Ishikawa (cell line): ENCODE measurements at regions not wholly inside any gene's neighbourhood (a gene's known extent, or its start where the extent isn't known, plus 50 kb on each side); places are given as distances from the start of the nearest gene placed in this dataset.

Experiments
- CEBPB ChIP-seq: IDR thresholded peaks from 2 replicates; pipeline ENCODE4 v1.6.1; 2012
- CREB1 ChIP-seq: IDR thresholded peaks from 2 replicates; pipeline ENCODE4 v1.6.1; 2012; ENCODE audit warnings: low read depth
- EGR1 ChIP-seq: IDR thresholded peaks from 2 replicates; pipeline ENCODE4 v1.6.1; 2012
- EP300 ChIP-seq: IDR thresholded peaks from 2 replicates; pipeline ENCODE4 v1.6.1; 2012; ENCODE audit warnings: borderline replicate concordance
- FOXM1 ChIP-seq: IDR thresholded peaks from 2 replicates; pipeline ENCODE4 v1.6.1; 2012; ENCODE audit warnings: low read depth, borderline replicate concordance
- MAX ChIP-seq: IDR thresholded peaks from 2 replicates; pipeline ENCODE4 v1.6.1; 2012
- NFIC ChIP-seq: IDR thresholded peaks from 2 replicates; pipeline ENCODE4 v1.6.1; 2012
- RAD21 ChIP-seq: IDR thresholded peaks from 2 replicates; pipeline ENCODE4 v1.6.1; 2012; ENCODE audit warnings: low read depth
- REST ChIP-seq: IDR thresholded peaks from 2 replicates; pipeline ENCODE4 v1.6.1; 2012; ENCODE audit warnings: low read depth, mild to moderate bottlenecking
- TAF1 ChIP-seq: IDR thresholded peaks from 2 replicates; pipeline ENCODE4 v1.6.1; 2012; ENCODE audit warnings: low read depth, mild to moderate bottlenecking
- TCF12 ChIP-seq: IDR thresholded peaks from 2 replicates; pipeline ENCODE4 v1.6.1; 2012; ENCODE audit warnings: low read depth
- TEAD4 ChIP-seq: IDR thresholded peaks from 2 replicates; pipeline ENCODE4 v1.6.1; 2012
- USF1 ChIP-seq: IDR thresholded peaks from 2 replicates; pipeline ENCODE4 v1.6.1; 2012
- YY1 ChIP-seq: IDR thresholded peaks from 2 replicates; pipeline ENCODE4 v1.6.1; 2012; ENCODE audit warnings: low read depth
- ZBTB7A ChIP-seq: IDR thresholded peaks from 2 replicates; pipeline ENCODE4 v1.6.1; 2012; ENCODE audit warnings: low read depth

GRCh38 chr2:212752730-212753351, 214.2 kb upstream of the ERBB4 start:
- TF ChIP-seq TCF12 (no peak), ZBTB7A (no peak), NFIC (no peak), EP300 (no peak), CEBPB (no peak), YY1 (no peak), RAD21 (no peak), TAF1 (no peak), FOXM1 (no peak), MAX (no peak), EGR1 (no peak), CREB1 (no peak), REST (no peak), TEAD4 (no peak), USF1 (no peak)

- TF ChIP-seq EGR1 (no peak), YY1 (no peak), TEAD4 (no peak), RAD21 (no peak), TCF12 (no peak), ZBTB7A (no peak), USF1 (no peak)
These were observed 206.8 kb upstream of the ERBB4 start for GRCh38 chr2:212745359-212745758.

- no peak for TF ChIP-seq MAX
- no peak for TF ChIP-seq FOXM1
- no peak for TF ChIP-seq EP300
- TF ChIP-seq TCF12: no peak
- TF ChIP-seq NFIC: no peak
- no peak for TF ChIP-seq YY1
These were observed 199.0 kb upstream of the ERBB4 start for GRCh38 chr2:212737392-212738172.

GRCh38 chr2:212736385-212736726, 197.8 kb upstream of the ERBB4 start:
- TF ChIP-seq ZBTB7A: no peak
- no peak for TF ChIP-seq CEBPB
- no peak for TF ChIP-seq RAD21
- no peak for TF ChIP-seq TCF12
- TF ChIP-seq TEAD4: no peak
- TF ChIP-seq USF1: no peak
- no peak for TF ChIP-seq TAF1
- TF ChIP-seq FOXM1: no peak
- TF ChIP-seq REST: no peak
- TF ChIP-seq CREB1: no peak
- TF ChIP-seq NFIC: no peak
- no peak for TF ChIP-seq EGR1

GRCh38 chr2:212733273-212733672, 194.7 kb upstream of the ERBB4 start:
- no peak for TF ChIP-seq CREB1
- TF ChIP-seq REST: no peak
- TF ChIP-seq CEBPB: no peak
- no peak for TF ChIP-seq YY1
- no peak for TF ChIP-seq ZBTB7A
- no peak for TF ChIP-seq RAD21
- TF ChIP-seq MAX: no peak
- no peak for TF ChIP-seq USF1
- no peak for TF ChIP-seq TCF12
- no peak for TF ChIP-seq EP300
- no peak for TF ChIP-seq NFIC
- TF ChIP-seq EGR1: no peak
